ENCODE measurements at regions not wholly inside any gene's neighbourhood (a gene's known extent, or its start where the extent isn't known, plus 50 kb on each side); places are given as distances from the start of the nearest gene placed in this dataset.

DNA sequence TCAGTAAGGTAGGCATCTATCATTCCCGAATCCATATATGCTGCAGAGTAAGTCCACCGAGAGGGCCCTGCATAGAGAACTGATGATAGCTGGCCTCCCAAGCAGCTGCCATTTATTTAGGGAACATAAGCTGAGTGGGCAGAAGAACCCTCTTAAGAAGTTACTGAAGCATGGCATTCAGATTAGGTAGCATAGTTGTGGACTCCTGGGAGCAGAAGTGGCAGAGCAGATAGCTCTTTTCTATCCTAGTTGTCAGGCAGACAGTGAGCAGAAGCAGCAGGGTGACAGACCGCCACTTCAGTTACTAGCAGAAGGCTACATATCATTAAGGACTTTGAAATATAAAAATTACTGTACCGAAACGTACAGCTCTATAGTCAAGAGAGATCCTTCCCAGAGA, 454.7 kb downstream of the PPP4R3C start:
- TF ChIP-seq, protein P1, sequence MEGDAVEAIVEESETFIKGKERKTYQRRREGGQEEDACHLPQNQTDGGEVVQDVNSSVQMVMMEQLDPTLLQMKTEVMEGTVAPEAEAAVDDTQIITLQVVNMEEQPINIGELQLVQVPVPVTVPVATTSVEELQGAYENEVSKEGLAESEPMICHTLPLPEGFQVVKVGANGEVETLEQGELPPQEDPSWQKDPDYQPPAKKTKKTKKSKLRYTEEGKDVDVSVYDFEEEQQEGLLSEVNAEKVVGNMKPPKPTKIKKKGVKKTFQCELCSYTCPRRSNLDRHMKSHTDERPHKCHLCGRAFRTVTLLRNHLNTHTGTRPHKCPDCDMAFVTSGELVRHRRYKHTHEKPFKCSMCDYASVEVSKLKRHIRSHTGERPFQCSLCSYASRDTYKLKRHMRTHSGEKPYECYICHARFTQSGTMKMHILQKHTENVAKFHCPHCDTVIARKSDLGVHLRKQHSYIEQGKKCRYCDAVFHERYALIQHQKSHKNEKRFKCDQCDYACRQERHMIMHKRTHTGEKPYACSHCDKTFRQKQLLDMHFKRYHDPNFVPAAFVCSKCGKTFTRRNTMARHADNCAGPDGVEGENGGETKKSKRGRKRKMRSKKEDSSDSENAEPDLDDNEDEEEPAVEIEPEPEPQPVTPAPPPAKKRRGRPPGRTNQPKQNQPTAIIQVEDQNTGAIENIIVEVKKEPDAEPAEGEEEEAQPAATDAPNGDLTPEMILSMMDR (IDR thresholded peaks at IDR 0.05), result no peak
- TF ChIP-seq POLR2A (IDR thresholded peaks at IDR 0.05), result no peak

Data from vagina (tissue), 2 donors.